Stimulated activated CD8-positive, alpha-beta memory T cell treated with anti-CD3 and anti-CD28 coated beads, Interleukin-7, amount 100 ng/mL, for 4 hours (primary cell): ENCODE measurements at regions not wholly inside any gene's neighbourhood (a gene's known extent, or its start where the extent isn't known, plus 50 kb on each side); places are given as distances from the start of the nearest gene placed in this dataset.

Experiments used
- DNase-seq, 2 donors: peaks; one replicate each; pipeline ENCODE4 v3.0.0-alpha.2; 2020; ENCODE audit warnings: low read depth in 2 of 2

- no peak for DNase-seq
Measured at GRCh38 chr5:135248801-135249231, 150.2 kb downstream of the MACROH2A1 start.

GRCh38 chr5:135246923-135247795 lies 151.9 kb downstream of the MACROH2A1 start:
- DNase-seq = no peak

DNA sequence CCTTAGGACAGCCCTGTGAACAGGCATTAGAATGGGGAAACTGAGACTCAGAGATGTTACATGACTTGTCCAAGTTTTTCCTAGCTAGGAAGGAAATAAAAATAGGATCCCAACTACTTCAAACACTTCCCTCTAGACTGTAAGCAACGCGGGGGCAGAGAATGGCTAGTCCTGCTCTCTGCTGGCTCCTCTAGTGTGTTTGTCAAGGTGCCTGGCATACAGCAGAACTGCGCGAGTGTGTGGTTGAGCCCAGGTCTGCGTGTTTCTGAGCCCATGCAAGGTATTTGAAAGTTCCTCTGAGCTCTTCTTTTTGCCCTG lies 152.5 kb downstream of the MACROH2A1 start:
- no peak for DNase-seq

DNA sequence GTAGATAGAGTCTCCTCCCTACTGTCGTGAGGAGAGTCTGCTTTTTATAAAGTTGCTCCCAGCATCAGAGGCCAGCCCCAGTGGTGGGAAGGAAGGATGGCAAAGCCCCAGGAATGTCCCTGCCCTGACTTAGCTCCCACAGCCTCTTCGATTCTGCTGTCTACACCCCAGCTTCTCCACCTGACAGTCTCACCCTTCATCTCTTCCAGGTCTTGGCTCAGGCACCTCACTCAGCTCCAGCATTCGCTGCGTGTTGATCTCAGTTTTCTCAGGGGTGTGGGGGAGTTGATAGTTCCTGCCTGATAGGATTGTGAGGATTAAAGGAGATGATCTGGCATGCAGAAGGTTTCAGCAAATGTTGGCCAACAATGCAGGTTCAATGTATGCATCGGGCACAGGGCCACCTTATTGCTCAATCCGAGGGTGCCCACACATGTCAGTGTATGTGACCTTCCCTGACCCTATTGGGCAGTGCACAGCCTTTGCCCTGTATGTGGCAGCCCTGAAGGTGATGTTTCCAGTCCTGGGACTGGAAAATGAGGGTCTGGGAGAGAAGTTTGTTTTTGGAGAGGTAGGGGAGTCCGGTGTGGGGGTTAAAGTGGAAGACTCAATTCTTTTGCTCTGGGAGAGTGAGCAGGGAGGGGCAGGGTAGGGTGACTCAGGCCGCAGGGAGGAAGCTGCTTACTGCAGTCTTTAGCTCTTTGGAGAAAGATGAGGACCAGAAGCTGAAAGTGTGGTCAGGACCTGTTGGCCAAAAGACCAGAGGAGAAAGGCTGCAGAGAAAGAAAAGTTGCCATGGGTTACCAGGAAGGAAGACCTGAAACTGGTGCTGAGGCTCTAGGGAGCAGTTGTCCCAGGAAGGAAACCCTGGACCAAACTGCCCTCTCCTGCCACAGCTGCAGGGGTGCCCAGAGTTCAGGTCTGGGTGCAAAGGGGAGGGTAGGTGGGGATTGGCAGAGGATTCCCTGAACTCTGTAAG lies 153.2 kb downstream of the MACROH2A1 start:
- no peak for DNase-seq

DNA sequence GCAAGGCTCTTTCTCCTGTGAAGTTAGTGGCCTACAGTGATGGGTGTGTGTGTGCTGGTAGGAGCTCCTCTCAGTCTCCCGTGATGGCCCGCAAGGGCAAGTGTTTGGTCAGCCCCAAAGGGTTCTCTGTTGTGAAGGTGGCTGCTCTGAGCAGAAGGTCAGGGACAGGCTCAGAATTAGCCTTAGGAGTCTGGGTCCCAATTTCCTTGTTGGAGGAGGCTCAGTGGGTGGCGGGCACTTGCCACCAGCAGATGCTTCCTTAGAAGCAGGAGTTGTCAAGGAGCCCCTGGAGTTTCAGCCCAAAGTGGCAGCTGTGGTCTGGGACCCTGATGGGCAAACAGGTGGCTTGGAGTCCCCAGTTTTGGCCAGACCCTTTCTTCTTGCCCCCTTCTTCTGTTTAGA lies 154.4 kb downstream of the MACROH2A1 start:
- DNase-seq = no peak

DNA sequence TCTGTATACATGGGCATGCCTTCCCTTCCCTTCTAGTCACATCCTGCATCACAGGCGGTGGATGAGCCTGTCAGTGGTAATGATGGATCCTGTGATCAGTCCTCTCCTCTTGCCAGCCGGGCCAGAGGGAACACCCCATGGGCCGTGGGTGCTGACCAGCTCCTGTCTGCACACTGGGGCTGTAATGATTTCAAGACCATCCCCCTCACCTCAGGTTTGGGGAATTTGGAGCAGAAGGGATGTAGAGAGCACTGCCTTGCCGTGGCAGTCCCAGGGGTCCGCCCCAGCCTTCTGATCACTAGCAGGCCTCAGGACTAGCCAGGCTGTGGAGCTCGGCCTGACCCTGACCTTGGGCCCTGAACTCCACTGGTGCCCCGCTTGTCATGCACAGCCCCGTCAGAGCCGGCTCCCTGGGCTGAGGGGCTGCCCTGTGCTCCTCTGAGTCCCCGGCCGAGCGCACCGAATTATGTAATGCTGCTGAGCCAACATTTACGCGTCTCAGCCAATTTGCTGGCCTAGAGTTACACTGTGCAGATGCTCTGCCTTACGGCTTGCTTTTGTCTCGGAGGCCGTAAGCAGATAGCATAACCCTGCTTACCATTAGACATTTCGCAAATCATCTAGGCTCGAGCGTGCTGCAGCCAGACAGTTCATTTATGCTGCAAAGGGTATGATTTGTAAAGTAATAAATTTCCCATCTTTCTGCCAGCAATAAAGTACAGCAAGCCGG lies 155.3 kb downstream of the MACROH2A1 start:
- no peak for DNase-seq

DNA sequence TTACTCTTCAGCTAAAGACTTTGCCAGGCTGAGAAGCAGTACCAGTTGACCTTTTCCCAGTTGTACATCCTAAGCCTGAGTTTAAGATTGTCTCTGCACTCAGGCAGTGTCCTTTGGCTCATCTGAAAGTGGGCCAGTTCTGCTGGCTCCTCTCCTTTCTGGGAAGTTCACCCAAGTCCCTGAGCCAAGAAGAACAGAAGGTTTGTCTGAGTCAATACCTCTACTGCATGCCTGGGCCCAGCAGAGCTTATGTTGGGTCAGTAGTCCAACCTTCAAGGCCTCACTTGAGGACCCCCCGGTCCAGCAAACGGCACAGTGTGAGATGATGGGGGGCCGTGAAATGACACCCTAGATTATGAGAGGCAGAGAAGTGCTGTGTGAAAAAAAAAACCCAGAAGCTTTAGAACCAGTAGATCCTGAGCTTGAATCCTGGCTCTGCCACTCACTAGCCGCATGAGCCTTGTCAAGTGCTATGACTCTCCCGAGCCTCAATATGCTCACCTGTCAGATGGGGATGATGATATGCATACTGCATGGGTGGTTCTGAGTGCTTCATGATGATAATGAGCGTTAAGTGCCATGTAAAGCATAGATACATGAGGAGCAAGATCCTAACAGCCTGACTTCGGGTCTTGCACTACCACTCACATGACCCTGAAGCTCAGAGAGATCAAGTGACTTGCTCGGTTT lies 156.0 kb downstream of the MACROH2A1 start:
- no peak for DNase-seq

DNA sequence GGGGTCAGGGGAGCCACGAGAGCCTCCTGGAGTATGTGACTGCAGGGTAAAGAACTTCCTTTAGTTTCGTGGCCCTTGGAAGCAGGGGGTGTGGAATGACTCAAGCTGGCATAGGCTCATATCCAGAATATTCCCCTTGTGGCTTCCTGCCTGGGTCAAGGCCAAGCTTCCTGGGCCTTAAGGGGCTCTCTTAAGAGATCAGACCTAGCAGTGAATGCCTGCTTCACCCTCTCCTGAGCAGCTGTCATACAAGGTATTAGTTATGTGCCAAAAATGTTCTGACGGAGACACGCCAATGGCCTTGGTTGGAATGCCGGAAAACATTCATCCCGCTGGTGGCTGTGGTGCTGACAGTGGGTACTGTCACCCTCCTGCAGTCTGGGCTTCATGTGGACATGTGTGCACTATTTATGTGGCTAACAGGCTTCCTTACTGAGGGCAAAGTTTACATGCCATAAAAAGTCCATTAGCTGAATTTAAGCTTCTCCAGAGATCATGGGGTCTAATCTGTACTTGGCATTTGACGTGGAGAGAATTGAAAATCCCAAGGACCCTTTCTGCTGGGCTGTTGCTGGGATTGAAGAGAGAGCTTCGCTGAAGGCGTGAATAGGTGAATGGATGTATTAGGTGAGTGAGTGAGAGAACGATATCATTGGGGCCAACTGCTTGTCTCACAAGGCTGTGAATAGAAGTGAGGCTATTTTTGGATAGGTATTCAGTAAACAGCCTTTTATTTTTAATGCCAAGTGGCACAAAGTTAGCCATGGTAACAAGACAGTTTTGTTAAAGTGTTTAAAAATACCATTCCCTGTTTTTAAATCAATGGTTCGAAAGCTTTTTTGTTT lies 156.8 kb downstream of the MACROH2A1 start:
- DNase-seq = no peak

DNA sequence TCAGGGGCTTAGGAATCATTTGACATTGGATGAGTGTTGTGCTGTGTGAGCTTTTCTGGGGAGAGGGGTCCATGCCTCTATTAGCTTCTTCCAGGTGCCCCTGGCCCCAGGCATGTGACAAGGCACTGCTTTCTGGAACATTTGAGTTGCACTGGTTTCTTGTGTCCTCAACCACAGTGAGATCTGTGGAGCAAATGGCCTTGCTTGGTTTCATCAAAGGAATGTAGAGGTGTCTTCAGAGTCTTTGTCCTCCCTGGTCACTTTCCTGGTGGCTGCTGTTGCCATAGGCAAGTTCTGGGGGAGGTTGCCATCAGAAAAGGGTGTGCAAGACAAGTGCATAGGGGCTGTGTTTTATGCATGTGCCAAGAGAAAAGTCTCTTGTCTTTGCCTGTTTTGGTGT lies 157.5 kb downstream of the MACROH2A1 start:
- no peak for DNase-seq

DNA sequence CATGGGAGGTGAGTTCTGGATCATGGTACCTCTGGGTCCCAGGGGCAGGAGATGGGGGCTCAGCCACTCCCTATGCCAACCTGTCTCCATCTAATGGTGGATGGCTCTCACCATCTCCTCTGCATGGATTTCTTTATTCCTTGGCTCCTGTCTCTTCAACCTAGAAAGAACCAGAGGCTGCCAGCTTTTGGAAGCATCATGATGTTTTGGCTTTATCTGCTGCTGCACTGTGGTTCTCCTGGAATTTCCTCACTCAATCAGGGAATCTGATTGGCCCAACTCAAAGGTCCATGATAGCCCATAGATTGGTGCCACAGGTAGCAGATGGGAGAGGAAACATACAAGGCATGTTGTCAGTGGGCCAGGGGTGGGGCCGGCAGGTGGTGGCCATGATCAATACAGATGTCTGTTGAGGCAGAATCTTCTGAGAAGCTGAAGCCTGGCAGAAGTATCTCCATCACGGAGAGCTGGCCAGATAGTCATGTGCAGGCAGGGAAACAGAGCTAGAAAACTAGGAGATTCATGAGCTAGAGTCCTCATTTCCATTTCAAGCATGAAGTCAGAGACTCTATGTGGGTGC lies 158.2 kb downstream of the MACROH2A1 start:
- DNase-seq = no peak

DNA sequence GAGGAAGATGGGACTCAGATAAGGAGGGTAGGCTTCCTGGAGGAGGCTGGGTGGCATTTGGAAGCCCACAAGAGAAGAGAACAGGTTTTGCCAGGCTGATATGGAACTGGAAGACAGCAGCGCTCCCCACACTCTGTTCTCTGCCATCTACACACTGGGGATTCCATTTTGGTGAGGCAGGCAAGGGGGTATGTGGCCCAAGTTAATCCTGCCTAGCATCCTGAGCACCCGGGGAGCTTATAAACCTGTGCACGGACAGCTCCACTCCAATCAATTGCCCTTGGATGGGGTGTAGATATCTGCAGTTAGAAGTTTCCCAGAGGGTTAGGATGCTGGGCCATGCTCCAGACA lies 158.8 kb downstream of the MACROH2A1 start:
- DNase-seq = no peak

DNA sequence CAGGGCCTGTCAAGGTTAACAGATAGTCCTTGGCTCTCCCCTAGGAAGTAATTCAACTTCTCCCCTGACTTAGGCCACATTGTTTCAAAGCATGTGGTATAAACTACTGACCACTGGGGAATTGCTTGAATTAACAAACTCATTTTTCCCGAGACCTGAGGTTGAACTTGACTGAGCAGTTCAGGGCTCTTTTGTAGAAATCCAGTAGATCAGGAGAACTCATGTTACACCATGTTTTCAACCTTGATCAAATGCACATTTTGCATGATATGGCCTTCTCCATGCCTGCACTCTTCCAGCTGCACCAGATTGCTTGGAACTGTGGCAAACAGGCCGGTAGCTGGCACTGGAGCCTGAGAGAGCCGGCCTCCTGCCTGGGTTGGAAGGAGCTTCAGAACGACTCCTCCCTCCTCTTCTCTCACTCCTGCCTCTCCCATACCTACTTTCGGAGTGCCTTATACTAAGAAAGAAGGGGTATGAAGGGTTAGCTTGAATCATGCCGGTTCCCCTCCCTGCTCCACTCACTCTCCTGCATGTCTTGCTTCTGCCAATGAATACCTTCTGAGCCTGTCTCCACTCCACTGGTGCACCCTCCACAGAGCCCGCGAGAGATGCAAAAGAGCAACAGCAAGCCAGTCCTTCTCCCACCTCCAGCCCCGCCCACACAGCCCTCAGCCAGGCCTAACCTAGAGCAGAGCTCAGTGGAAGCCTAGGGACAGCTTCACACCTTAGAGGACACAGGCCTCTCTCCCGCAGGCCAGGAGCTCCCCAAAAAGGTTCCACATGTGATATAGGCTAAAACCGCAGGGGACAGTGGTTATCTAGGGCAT lies 159.4 kb downstream of the MACROH2A1 start:
- DNase-seq = no peak

- DNase-seq = no peak
Measured at GRCh38 chr5:135238622-135239452, 160.2 kb downstream of the MACROH2A1 start.

DNA sequence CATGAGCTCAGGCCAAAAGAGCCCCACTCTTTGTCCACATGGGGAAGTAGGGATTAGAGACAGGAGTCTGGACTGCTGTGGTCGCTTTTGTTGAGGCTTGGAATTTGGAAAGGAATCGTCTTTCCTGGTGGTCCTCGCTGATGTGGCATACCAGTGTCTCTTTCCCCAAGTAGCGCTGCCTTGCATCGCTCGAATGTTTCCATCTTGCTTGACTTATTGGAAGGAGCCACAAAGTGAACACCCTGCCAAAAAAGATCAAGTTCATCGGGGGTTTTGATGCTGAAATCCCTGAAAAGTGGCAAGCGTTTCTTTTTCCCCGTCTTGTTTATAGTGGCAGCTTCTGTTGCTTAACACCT lies 161.3 kb downstream of the MACROH2A1 start:
- no peak for DNase-seq

DNA sequence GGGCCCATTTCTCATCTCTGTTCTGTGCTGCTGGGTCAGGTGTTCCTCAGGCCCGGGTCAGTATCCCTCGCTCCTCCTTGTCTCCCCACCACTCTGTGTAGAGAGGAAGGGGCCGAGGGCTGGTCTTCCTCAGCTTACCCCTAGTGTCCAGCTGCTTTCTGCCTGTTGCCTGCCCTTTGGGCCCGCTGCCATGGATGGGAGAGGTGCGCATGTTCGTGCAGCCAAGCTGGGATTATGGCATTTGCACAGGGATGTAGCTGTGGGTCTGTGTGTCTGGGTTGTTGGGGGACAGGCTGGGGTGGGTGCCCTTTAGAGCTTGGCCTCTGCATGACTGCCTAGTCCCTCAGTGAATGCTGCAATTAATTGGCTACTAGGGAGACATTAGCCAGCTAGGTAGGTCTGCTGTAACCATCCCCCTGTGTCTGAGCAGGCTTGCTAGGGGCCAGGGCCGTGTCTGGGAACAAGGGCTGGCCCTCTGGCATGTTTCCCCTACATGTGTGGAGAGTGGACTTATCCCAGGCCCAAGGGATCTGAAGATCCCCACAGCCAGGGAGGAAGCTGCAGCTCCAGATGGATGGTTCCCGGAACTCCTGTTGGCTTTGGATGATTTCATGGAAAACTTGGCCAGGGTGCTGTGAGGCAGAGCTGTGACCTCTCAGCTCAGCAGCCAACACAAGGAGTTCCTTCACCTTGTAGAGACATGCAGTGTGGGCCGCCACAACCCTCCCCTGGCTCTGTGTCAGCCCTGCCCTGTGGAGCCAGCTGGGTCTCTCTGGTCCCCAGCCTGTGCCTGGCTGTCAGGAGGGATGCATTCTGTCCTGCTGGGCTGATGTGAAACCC lies 161.9 kb downstream of the MACROH2A1 start:
- DNase-seq = no peak

GRCh38 chr5:135236228-135236907 lies 162.7 kb downstream of the MACROH2A1 start:
- no peak for DNase-seq
